Endodermal cell (in vitro differentiated cells): ENCODE measurements at regions not wholly inside any gene's neighbourhood (a gene's known extent, or its start where the extent isn't known, plus 50 kb on each side); places are given as distances from the start of the nearest gene placed in this dataset.

Experiments used
- DNase-seq: peaks from one replicate; pipeline ENCODE4 v3.0.0-alpha.2; 2017
- H3K27ac ChIP-seq: 2 replicates; pipeline ENCODE4 v1.5.1; 2013; ENCODE audit warnings: mild to moderate bottlenecking, low read depth, low read length, moderate library complexity
- H3K27me3 ChIP-seq: 2 replicates; pipeline ENCODE4 v1.6.1; 2013; ENCODE audit warnings: mild to moderate bottlenecking, low read length, moderate library complexity; ENCODE audit not compliant: insufficient read depth, control insufficient read depth, poor library complexity, severe bottlenecking
- H3K36me3 ChIP-seq: 2 replicates; pipeline ENCODE4 v1.7.0; 2013; ENCODE audit warnings: mild to moderate bottlenecking, low read length, moderate library complexity; ENCODE audit not compliant: control insufficient read depth, insufficient read depth
- H3K4me1 ChIP-seq: one replicate; pipeline ENCODE4 v1.7.0; 2013; ENCODE audit warnings: low read length; ENCODE audit not compliant: control insufficient read depth, insufficient read depth
- H3K4me3 ChIP-seq: 2 replicates; pipeline ENCODE4 v1.5.1; 2013; ENCODE audit warnings: mild to moderate bottlenecking, low read length, moderate library complexity
- H3K9ac ChIP-seq: 2 replicates; pipeline ENCODE4 v1.6.1; 2013; ENCODE audit warnings: mild to moderate bottlenecking, low read length, moderate library complexity; ENCODE audit not compliant: poor library complexity, severe bottlenecking; ENCODE audit errors: extremely low read depth
- H3K9me3 ChIP-seq: 2 replicates; pipeline ENCODE4 v1.6.1; 2013; ENCODE audit warnings: mild to moderate bottlenecking, low read length, moderate library complexity; ENCODE audit not compliant: control insufficient read depth
- H3K27ac Mint-ChIP-seq: 2 replicates; pipeline ENCODE4 v1.8.0; 2020; ENCODE audit warnings: mixed read lengths
- H3K27me3 Mint-ChIP-seq: 2 replicates; pipeline ENCODE4 v1.8.0; 2021; ENCODE audit warnings: mild to moderate bottlenecking, mixed read lengths; ENCODE audit not compliant: insufficient read depth
- H3K36me3 Mint-ChIP-seq: 2 replicates; pipeline ENCODE4 v1.8.0; 2020; ENCODE audit warnings: low read depth, mixed read lengths
- H3K4me1 Mint-ChIP-seq: 2 replicates; pipeline ENCODE4 v1.8.0; 2020; ENCODE audit warnings: mixed read lengths
- H3K4me3 Mint-ChIP-seq: 2 replicates; pipeline ENCODE4 v1.8.0; 2020; ENCODE audit warnings: mild to moderate bottlenecking, moderate library complexity, mixed read lengths
- H3K9me3 Mint-ChIP-seq: 2 replicates; pipeline ENCODE4 v1.8.0; 2020; ENCODE audit warnings: mild to moderate bottlenecking, mixed read lengths
- CTCF ChIP-seq: fragments of 200-600 bp; sonication (generic); conservative IDR thresholded peaks from 2 replicates; pipeline ENCODE4 v1.5.0; 2021; ENCODE audit warnings: antibody characterized with exemption, mild to moderate bottlenecking
- WGBS, 2 experiments: methylation state at CpG; one replicate each; pipeline versions ENCODE4 v1.1.5 to v1.1.7; 2013; ENCODE audit warnings: missing lambda C conversion rate in 2 of 2, mixed read lengths in 1 of 2; ENCODE audit not compliant: insufficient coverage in 1 of 2, insufficient read length in 1 of 2; 5-methylcytosine and 5-hydroxymethylcytosine counted together

GRCh38 chr10:117875793-117876192 lies 170.9 kb downstream of the RAB11FIP2 start:
- no peak overlapping the region for H3K4me3 ChIP-seq
- no peak for TF ChIP-seq CTCF
- peaks cover 10% of the 10 kb centered on the region for H3K4me1 Mint-ChIP-seq
- no peak overlapping the region for H3K4me3 Mint-ChIP-seq
- H3K9me3 Mint-ChIP-seq = no peaks in the 10 kb centered on the region
- no peak overlapping the region for H3K27ac Mint-ChIP-seq
- H3K36me3 Mint-ChIP-seq = no peaks in the 10 kb centered on the region
- no peak overlapping the region for H3K9ac ChIP-seq
- no peaks in the 10 kb centered on the region for H3K36me3 ChIP-seq
- no peaks in the 10 kb centered on the region for H3K4me1 ChIP-seq
- no peaks in the 10 kb centered on the region for H3K9me3 ChIP-seq
- DNase-seq = no peak
- H3K27me3 Mint-ChIP-seq = peaks cover 10% of the 10 kb centered on the region
- H3K27me3 ChIP-seq = peaks cover 5% of the 10 kb centered on the region
- WGBS, 2 experiments = 84% methylated on average over 1 of the region's 2 CpGs; no CpG with 5 or more reads in 1 of the 2 experiments
- no peak overlapping the region for H3K27ac ChIP-seq

GRCh38 chr10:117876210-117876609 lies 170.5 kb downstream of the RAB11FIP2 start:
- whole genome bisulfite sequencing, 2 experiments = 89 to 90% methylated on average over 1 to 2 of the region's 2 CpGs
- H3K9me3 Mint-ChIP-seq = no peaks in the 10 kb centered on the region

GRCh38 chr10:117878626-117879025 lies 168.1 kb downstream of the RAB11FIP2 start:
- H3K27ac Mint-ChIP-seq = no peak overlapping the region
- Histone ChIP-seq H3K27ac (no peak overlapping the region), H3K27me3 (no peaks in the 10 kb centered on the region), H3K4me3 (no peak overlapping the region), H3K9me3 (no peaks in the 10 kb centered on the region), H3K9ac (no peak overlapping the region), H3K4me1 (no peaks in the 10 kb centered on the region), H3K36me3 (no peaks in the 10 kb centered on the region)
- 88 to 92% methylated on average over 5 of the region's 5 CpGs for WGBS, 2 experiments
- H3K4me1 Mint-ChIP-seq = peaks cover 4% of the 10 kb centered on the region
- no peaks in the 10 kb centered on the region for H3K36me3 Mint-ChIP-seq
- peaks cover 11% of the 10 kb centered on the region for H3K27me3 Mint-ChIP-seq
- no peak for TF ChIP-seq CTCF
- no peak for DNase-seq
- peaks cover 2% of the 10 kb centered on the region for H3K9me3 Mint-ChIP-seq
- no peak overlapping the region for H3K4me3 Mint-ChIP-seq

More at GRCh38 chr10:117876210-117876609, 170.5 kb downstream of the RAB11FIP2 start:
- Histone ChIP-seq H3K27ac (no peak overlapping the region), H3K27me3 (peaks cover 5% of the 10 kb centered on the region), H3K9ac (no peak overlapping the region), H3K9me3 (no peaks in the 10 kb centered on the region), H3K36me3 (no peaks in the 10 kb centered on the region), H3K4me1 (no peaks in the 10 kb centered on the region), H3K4me3 (no peak overlapping the region)
- Mint-ChIP-seq H3K27me3 (peaks cover 12% of the 10 kb centered on the region), H3K4me1 (peaks cover 7% of the 10 kb centered on the region), H3K27ac (no peak overlapping the region), H3K36me3 (no peaks in the 10 kb centered on the region), H3K4me3 (no peak overlapping the region)
- DNase-seq = no peak
- TF ChIP-seq CTCF = no peak
